ENCODE measurements at regions not wholly inside any gene's neighbourhood (a gene's known extent, or its start where the extent isn't known, plus 50 kb on each side); places are given as distances from the start of the nearest gene placed in this dataset.

DNA sequence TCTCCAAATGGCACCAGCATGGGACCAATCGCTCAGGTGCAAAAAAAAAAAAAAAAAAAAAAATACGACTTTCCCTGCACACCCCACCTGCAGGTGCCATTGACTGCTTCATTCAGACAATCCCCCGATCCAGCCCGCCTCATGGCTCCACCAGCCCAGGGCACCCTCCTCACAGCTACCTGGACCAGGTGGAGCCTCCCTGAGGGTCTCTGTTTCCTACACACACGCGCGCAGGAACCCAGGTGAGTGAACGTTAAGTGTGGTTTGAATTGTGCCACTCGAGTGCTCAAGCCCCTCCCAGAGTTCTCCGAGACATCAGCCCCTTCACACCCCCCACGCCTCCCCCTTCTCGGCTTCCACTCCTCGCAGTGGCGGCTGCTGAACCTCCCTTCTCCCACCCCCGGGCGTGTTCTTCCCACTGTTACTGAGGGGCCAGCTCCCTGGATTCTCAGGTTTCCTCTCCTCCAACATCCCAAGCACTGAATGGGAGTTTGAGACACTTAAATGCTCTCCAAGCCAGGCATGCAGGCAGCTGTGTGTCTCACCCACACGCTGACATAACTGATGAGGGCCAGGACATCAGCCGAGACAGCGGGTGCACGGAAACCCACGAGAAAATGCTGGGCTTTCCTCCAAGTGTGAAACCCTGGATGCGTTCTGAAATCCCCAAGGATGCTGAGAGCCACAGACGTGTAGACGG is 88.8 kb upstream of the SNTG2 start:
- no peak overlapping the region for H3K4me3 ChIP-seq (ENCODE audit: low read depth in 1 of 2, low read length in 2 of 2)
- H3K9ac ChIP-seq (ENCODE audit: low read depth in 1 of 2, low read length in 2 of 2), result no peak overlapping the region
- H3K36me3 ChIP-seq (ENCODE audit: control insufficient read depth in 1 of 2, insufficient read depth in 2 of 2, low read length in 2 of 2), result no peaks in the 10 kb centered on the region
- H3K27me3 ChIP-seq (ENCODE audit: control insufficient read depth in 1 of 2, insufficient read depth in 2 of 2, low read length in 2 of 2), result no peaks in the 10 kb centered on the region
- H3K27ac ChIP-seq (ENCODE audit: low read depth, low read length), result no peak overlapping the region
- H3K9me3 ChIP-seq (ENCODE audit: control insufficient read depth in 1 of 2, low read length in 2 of 2), result no peaks in the 10 kb centered on the region
- no peaks in the 10 kb centered on the region for H3K4me1 ChIP-seq (ENCODE audit: control insufficient read depth in 1 of 2, insufficient read depth in 2 of 2, low read length in 2 of 2)

DNA sequence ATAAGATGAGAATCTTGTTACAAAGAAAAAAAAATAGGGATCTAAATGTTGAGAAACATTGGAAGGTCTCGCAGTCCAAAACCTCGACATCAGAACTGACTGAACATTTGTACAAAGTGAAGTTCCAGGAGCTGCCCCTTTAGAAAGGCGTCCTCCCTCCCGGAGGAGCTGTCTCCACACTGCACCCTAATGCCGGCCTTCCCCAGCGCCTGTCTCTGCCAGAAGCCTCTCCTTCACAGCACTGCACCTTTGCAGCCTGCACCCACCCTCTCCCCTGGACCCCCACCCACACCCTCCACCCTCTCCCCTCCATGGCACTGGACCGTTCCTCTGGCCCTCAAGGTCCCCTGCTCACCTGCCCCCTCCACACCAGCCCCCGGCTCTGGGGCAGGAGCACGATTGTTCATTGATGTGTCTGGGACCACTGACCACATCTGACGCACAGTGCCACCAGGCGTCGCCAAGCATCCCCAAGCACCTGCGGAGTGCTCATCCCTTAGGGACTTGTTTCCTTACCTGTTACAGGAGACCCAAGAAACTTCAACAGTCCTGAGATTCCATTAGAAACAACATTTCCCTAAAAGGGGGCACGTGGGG is 90.3 kb upstream of the SNTG2 start:
- Histone ChIP-seq H3K36me3 (ENCODE audit: control insufficient read depth in 1 of 2, insufficient read depth in 2 of 2, low read length in 2 of 2) (no peaks in the 10 kb centered on the region), H3K4me1 (ENCODE audit: control insufficient read depth in 1 of 2, insufficient read depth in 2 of 2, low read length in 2 of 2) (no peaks in the 10 kb centered on the region), H3K9me3 (ENCODE audit: control insufficient read depth in 1 of 2, low read length in 2 of 2) (no peaks in the 10 kb centered on the region), H3K9ac (ENCODE audit: low read depth in 1 of 2, low read length in 2 of 2) (no peak overlapping the region), H3K27ac (ENCODE audit: low read depth, low read length) (no peak overlapping the region), H3K4me3 (ENCODE audit: low read depth in 1 of 2, low read length in 2 of 2) (no peak overlapping the region), H3K27me3 (ENCODE audit: control insufficient read depth in 1 of 2, insufficient read depth in 2 of 2, low read length in 2 of 2) (no peaks in the 10 kb centered on the region)

DNA sequence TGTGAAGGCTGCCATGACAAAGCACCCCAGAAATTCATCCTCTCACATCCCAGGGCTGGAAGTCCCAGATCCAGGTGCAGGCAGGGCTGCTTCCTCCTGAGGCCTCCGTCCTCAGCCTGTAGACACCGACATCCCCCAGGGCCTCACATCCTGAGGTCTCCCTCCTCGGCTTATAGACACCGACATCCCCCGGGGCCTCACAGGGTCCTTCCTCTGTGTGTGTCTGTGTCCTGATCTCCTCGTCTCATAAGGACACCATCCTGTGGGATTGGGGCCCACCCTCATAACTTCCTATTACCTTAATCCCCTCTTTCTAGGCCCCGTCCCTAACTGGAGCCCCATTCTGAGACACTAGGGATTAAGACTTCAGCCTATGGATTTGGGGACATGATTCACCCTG is 92.0 kb upstream of the SNTG2 start:
- H3K27me3 ChIP-seq (ENCODE audit: control insufficient read depth in 1 of 2, insufficient read depth in 2 of 2, low read length in 2 of 2), result no peaks in the 10 kb centered on the region
- H3K36me3 ChIP-seq (ENCODE audit: control insufficient read depth in 1 of 2, insufficient read depth in 2 of 2, low read length in 2 of 2), result no peaks in the 10 kb centered on the region
- no peak overlapping the region for H3K9ac ChIP-seq (ENCODE audit: low read depth in 1 of 2, low read length in 2 of 2)
- H3K4me1 ChIP-seq (ENCODE audit: control insufficient read depth in 1 of 2, insufficient read depth in 2 of 2, low read length in 2 of 2), result no peaks in the 10 kb centered on the region
- no peak overlapping the region for H3K27ac ChIP-seq (ENCODE audit: low read depth, low read length)
- no peak overlapping the region for H3K4me3 ChIP-seq (ENCODE audit: low read depth in 1 of 2, low read length in 2 of 2)
- no peaks in the 10 kb centered on the region for H3K9me3 ChIP-seq (ENCODE audit: control insufficient read depth in 1 of 2, low read length in 2 of 2)

DNA sequence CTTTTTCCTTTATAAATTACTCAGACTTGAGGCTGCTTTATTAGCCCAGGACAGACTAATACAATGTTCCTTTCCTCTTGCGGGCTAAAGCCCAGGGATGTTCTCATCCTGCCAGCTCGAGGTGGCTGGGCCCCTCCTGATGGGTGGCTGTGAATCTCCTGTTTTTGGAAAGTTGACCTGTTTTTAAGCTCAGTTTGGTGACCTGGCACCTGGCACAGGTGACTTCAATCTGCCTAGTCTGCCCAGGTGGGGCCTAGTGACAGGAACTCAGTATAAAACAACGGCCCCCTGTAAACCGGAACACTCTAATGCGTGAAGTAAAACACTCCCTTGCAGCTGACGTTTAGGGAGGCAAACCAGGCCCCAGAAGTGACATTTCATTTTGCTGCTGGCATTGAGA is 92.7 kb upstream of the SNTG2 start:
- Histone ChIP-seq H3K4me3 (ENCODE audit: low read depth in 1 of 2, low read length in 2 of 2) (no peak overlapping the region), H3K27ac (ENCODE audit: low read depth, low read length) (no peak overlapping the region), H3K36me3 (ENCODE audit: control insufficient read depth in 1 of 2, insufficient read depth in 2 of 2, low read length in 2 of 2) (no peaks in the 10 kb centered on the region), H3K27me3 (ENCODE audit: control insufficient read depth in 1 of 2, insufficient read depth in 2 of 2, low read length in 2 of 2) (no peaks in the 10 kb centered on the region), H3K4me1 (ENCODE audit: control insufficient read depth in 1 of 2, insufficient read depth in 2 of 2, low read length in 2 of 2) (no peaks in the 10 kb centered on the region), H3K9me3 (ENCODE audit: control insufficient read depth in 1 of 2, low read length in 2 of 2) (no peaks in the 10 kb centered on the region), H3K9ac (ENCODE audit: low read depth in 1 of 2, low read length in 2 of 2) (no peak overlapping the region)

DNA sequence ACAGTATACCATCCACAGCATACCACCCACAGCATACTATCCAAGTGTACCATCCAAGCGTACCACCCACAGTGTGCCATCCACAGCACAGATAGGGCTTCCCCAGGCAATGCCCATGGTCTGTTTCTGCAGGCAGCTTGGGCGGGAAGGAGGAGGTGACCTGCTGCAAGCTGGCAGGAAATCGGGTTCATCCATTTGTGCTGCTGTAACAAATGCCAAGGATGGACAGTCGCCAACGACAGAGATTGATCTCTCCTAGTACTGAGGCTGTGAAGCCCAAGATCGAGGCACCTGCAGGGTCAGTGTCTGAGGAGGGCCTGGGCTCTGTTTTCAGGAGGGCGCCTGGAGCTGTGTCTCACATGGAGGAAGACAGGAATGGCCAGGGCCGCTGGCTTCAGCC is 93.6 kb upstream of the SNTG2 start:
- Histone ChIP-seq H3K4me3 (ENCODE audit: low read depth in 1 of 2, low read length in 2 of 2) (no peak overlapping the region), H3K27ac (ENCODE audit: low read depth, low read length) (no peak overlapping the region), H3K27me3 (ENCODE audit: control insufficient read depth in 1 of 2, insufficient read depth in 2 of 2, low read length in 2 of 2) (no peaks in the 10 kb centered on the region), H3K9ac (ENCODE audit: low read depth in 1 of 2, low read length in 2 of 2) (no peak overlapping the region), H3K9me3 (ENCODE audit: control insufficient read depth in 1 of 2, low read length in 2 of 2) (no peaks in the 10 kb centered on the region), H3K36me3 (ENCODE audit: control insufficient read depth in 1 of 2, insufficient read depth in 2 of 2, low read length in 2 of 2) (no peaks in the 10 kb centered on the region), H3K4me1 (ENCODE audit: control insufficient read depth in 1 of 2, insufficient read depth in 2 of 2, low read length in 2 of 2) (no peaks in the 10 kb centered on the region)

DNA sequence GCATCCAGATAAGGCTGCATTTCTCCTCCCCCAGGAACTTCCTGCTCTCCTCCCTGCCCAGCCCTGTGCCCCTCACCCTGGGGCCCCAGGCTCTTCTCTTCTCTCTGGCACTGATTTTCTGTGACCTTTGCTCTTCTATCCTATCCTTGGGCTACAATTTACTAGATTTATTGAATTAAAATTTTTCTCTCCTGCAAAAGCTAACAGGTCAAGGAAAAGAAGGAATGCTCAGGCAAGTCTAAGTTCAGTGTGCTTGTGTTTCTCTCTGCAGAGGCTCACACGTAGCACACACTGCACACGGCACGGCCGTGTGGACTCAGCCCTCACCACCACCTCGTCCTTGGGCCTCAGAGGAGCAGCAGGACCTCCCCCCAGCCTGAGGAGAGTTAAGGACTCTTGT is 94.2 kb upstream of the SNTG2 start:
- H3K36me3 ChIP-seq (ENCODE audit: control insufficient read depth in 1 of 2, insufficient read depth in 2 of 2, low read length in 2 of 2), result no peaks in the 10 kb centered on the region
- H3K27ac ChIP-seq (ENCODE audit: low read depth, low read length), result no peak overlapping the region
- no peak overlapping the region for H3K4me3 ChIP-seq (ENCODE audit: low read depth in 1 of 2, low read length in 2 of 2)
- H3K9ac ChIP-seq (ENCODE audit: low read depth in 1 of 2, low read length in 2 of 2), result no peak overlapping the region
- H3K9me3 ChIP-seq (ENCODE audit: control insufficient read depth in 1 of 2, low read length in 2 of 2), result no peaks in the 10 kb centered on the region
- no peaks in the 10 kb centered on the region for H3K4me1 ChIP-seq (ENCODE audit: control insufficient read depth in 1 of 2, insufficient read depth in 2 of 2, low read length in 2 of 2)
- no peaks in the 10 kb centered on the region for H3K27me3 ChIP-seq (ENCODE audit: control insufficient read depth in 1 of 2, insufficient read depth in 2 of 2, low read length in 2 of 2)

DNA sequence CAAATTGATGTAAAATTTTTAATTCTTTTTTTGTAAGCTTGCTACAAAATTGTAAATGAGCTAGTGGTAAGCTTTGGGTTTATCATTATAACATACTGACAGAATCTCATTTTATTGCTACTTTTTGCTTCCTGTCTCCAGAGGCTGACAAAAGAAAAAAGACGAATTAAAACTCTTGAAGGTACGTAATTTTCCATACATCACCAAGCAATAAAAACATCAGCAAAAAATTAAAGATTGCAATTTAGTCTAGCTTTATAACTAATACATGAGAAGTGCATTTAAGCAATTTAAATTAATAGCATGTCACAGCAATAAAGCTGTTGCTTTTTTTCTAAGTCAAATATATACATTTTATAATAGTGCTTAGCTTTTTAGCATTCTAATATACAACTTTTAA is 94.6 kb upstream of the SNTG2 start:
- no peaks in the 10 kb centered on the region for H3K36me3 ChIP-seq (ENCODE audit: control insufficient read depth in 1 of 2, insufficient read depth in 2 of 2, low read length in 2 of 2)
- H3K4me3 ChIP-seq (ENCODE audit: low read depth in 1 of 2, low read length in 2 of 2), result no peak overlapping the region
- H3K9ac ChIP-seq (ENCODE audit: low read depth in 1 of 2, low read length in 2 of 2), result no peak overlapping the region
- H3K4me1 ChIP-seq (ENCODE audit: control insufficient read depth in 1 of 2, insufficient read depth in 2 of 2, low read length in 2 of 2), result no peaks in the 10 kb centered on the region
- H3K27me3 ChIP-seq (ENCODE audit: control insufficient read depth in 1 of 2, insufficient read depth in 2 of 2, low read length in 2 of 2), result no peaks in the 10 kb centered on the region
- H3K27ac ChIP-seq (ENCODE audit: low read depth, low read length), result no peak overlapping the region
- no peaks in the 10 kb centered on the region for H3K9me3 ChIP-seq (ENCODE audit: control insufficient read depth in 1 of 2, low read length in 2 of 2)

DNA sequence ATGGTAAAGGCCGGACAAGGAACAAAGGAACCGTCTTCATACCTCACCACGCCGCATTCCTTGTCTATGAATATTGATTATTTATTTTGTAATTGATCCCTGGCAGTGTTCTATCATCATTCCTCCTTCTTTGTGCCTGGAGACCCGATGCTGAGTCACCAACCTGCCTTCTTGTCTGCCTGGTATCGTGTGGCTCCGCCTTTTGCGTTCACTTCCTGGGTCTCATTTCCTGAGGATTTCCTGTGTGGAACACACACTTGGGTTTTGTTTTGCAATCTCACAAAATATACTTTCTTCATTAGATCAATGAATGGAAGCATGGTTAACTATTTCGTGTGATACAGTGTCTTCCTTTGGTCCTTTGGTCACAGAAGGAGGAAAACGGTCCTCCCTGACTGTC is 95.5 kb upstream of the SNTG2 start:
- Histone ChIP-seq H3K27me3 (ENCODE audit: control insufficient read depth in 1 of 2, insufficient read depth in 2 of 2, low read length in 2 of 2) (no peaks in the 10 kb centered on the region), H3K4me3 (ENCODE audit: low read depth in 1 of 2, low read length in 2 of 2) (no peak overlapping the region), H3K9me3 (ENCODE audit: control insufficient read depth in 1 of 2, low read length in 2 of 2) (no peaks in the 10 kb centered on the region), H3K9ac (ENCODE audit: low read depth in 1 of 2, low read length in 2 of 2) (no peak overlapping the region), H3K27ac (ENCODE audit: low read depth, low read length) (no peak overlapping the region), H3K4me1 (ENCODE audit: control insufficient read depth in 1 of 2, insufficient read depth in 2 of 2, low read length in 2 of 2) (no peaks in the 10 kb centered on the region), H3K36me3 (ENCODE audit: control insufficient read depth in 1 of 2, insufficient read depth in 2 of 2, low read length in 2 of 2) (no peaks in the 10 kb centered on the region)

DNA sequence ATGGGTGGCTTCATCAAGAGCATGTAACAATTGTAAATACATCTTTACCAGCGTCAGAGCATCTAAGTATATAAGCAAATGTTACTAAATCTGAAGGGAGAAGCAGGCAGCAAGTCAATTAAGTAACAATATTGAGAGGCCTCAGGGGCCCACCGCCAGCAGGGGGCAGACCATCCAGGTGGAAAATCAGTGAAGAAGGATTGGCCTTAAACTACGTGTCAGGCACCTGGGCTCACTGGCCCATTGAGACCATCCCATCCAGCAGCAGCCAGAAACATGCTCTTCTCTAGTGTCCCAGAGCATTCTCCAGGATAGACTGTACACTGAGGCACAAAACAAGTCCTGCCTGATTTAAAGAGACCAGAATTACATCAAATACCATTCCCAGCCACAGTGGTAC is 96.2 kb upstream of the SNTG2 start:
- H3K9me3 ChIP-seq (ENCODE audit: control insufficient read depth in 1 of 2, low read length in 2 of 2), result no peaks in the 10 kb centered on the region
- no peak overlapping the region for H3K27ac ChIP-seq (ENCODE audit: low read depth, low read length)
- no peak overlapping the region for H3K9ac ChIP-seq (ENCODE audit: low read depth in 1 of 2, low read length in 2 of 2)
- no peaks in the 10 kb centered on the region for H3K4me1 ChIP-seq (ENCODE audit: control insufficient read depth in 1 of 2, insufficient read depth in 2 of 2, low read length in 2 of 2)
- no peaks in the 10 kb centered on the region for H3K36me3 ChIP-seq (ENCODE audit: control insufficient read depth in 1 of 2, insufficient read depth in 2 of 2, low read length in 2 of 2)
- no peaks in the 10 kb centered on the region for H3K27me3 ChIP-seq (ENCODE audit: control insufficient read depth in 1 of 2, insufficient read depth in 2 of 2, low read length in 2 of 2)
- no peak overlapping the region for H3K4me3 ChIP-seq (ENCODE audit: low read depth in 1 of 2, low read length in 2 of 2)

DNA sequence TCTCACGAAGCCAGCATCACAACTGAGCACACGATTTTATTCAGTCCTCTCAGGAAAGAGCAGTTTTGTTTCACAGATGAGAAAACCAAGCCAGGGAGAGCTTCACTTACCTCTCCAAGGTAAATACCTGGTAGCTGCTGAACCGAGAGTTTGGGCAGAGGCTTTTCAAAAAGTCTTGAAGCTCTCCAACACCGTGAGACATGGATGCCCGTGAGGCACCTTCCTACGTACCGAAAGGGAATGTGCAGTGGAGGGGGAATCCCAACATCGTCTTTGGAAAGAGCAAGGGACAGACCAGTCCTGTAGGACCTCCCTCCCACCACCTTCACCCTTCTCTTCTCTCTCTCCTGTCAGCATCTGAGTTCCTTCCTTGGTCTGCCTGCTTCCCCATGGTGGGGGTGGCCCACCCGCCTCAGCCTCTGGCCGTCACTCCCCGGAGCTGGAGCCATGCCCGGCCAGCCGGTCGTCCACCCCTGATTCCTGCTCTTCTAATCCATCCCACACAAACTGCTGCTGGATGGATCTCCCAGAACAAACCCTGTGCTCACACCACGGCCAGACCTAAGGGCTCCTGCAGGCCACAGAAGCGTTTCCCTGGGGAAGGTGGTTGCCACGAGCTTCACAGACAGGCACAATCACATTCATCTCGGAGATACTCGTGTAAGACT is 97.3 kb upstream of the SNTG2 start:
- H3K4me1 ChIP-seq (ENCODE audit: control insufficient read depth in 1 of 2, insufficient read depth in 2 of 2, low read length in 2 of 2), result no peaks in the 10 kb centered on the region
- no peak overlapping the region for H3K9ac ChIP-seq (ENCODE audit: low read depth in 1 of 2, low read length in 2 of 2)
- H3K36me3 ChIP-seq (ENCODE audit: control insufficient read depth in 1 of 2, insufficient read depth in 2 of 2, low read length in 2 of 2), result no peaks in the 10 kb centered on the region
- no peak overlapping the region for H3K27ac ChIP-seq (ENCODE audit: low read depth, low read length)
- H3K27me3 ChIP-seq (ENCODE audit: control insufficient read depth in 1 of 2, insufficient read depth in 2 of 2, low read length in 2 of 2), result no peaks in the 10 kb centered on the region
- no peaks in the 10 kb centered on the region for H3K9me3 ChIP-seq (ENCODE audit: control insufficient read depth in 1 of 2, low read length in 2 of 2)
- no peak overlapping the region for H3K4me3 ChIP-seq (ENCODE audit: low read depth in 1 of 2, low read length in 2 of 2)

Data from duodenal mucosa (tissue), 2 donors.